ENCODE measurements at regions not wholly inside any gene's neighbourhood (a gene's known extent, or its start where the extent isn't known, plus 50 kb on each side); places are given as distances from the start of the nearest gene placed in this dataset.

DNA sequence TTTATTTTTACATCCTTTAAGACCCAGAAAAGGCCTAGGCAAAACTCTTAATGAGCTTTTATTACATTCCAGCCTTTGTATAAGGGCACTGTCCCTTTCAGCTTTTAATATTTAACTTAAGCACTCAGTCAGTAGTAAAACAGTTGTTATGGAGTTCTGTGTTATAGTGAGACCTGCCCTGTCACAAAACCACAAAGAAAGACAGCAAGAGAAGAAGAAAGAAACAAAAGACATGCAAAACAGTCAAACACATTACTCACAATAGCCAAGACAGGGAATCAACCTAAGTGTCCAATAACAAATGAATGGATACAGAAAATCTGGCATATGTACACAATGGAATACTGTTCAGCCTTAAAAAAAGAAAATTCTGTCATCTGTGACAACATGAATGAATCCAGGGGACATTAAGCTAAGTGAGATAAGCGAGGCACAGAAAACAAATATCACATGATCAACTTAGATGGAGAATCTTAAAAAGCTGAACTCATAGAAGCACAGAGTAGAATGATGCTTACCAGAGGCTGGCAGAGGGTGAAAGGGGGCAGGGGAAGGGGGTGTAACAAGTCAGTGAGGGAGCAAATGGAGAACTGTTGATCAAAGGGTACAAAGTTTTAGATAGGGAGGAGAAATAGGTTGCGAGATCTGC lies 63.8 kb upstream of the CCNG1 start:
- Mint-ChIP-seq H3K4me1 (peaks cover 22 to 23% of the 10 kb centered on the region in 2 experiments), H3K36me3 (ENCODE audit: insufficient read depth in 1 of 3, low read depth in 3 of 3) (0 out of 7 replicates have a peak, but pooled peaks cover 0 to 1% (median 0%) of the 10 kb centered on the region in 3 experiments), H3K27me3 (ENCODE audit: low read depth) (no peaks in the 10 kb centered on the region), H3K27ac (peak overlapping the region in 1 of 3 experiments; percentile 59; a peak in 1 of 7 replicates), H3K4me3 (no peak overlapping the region), H3K9me3 (no peaks in the 10 kb centered on the region)
- Histone ChIP-seq H4K20me1 (ENCODE audit: control insufficient read depth, insufficient read depth, insufficient read length) (no peaks in the 10 kb centered on the region), H2BK15ac (ENCODE audit: low read depth, low read length) (no peak overlapping the region), H3K56ac (ENCODE audit: insufficient read length, low read depth, low read length) (no peak overlapping the region), H3K4me1 (ENCODE audit: insufficient read depth, low read length) (no peaks in the 10 kb centered on the region; the same call in 1 of the 2 replicates), H3K18ac (ENCODE audit: insufficient read length, low read depth, low read length) (no peak overlapping the region), H3T11ph (ENCODE audit: low read length) (no peak overlapping the region), H3K27me3 (ENCODE audit: insufficient read depth, low read length) (no peaks in the 10 kb centered on the region), H3K23me2 (ENCODE audit: insufficient read length, low read depth, low read length, poor library complexity, severe bottlenecking) (no peaks in the 10 kb centered on the region), H3K27ac (ENCODE audit: insufficient read length, low read depth, low read length) (no peak overlapping the region), H2BK120ac (ENCODE audit: low read depth, low read length, poor library complexity, severe bottlenecking) (no peak overlapping the region), H3K9me3 (ENCODE audit: control insufficient read depth, low read depth, low read length) (no peaks in the 10 kb centered on the region), H3K23ac (ENCODE audit: insufficient read length, low read depth, low read length) (no peak overlapping the region), H2BK20ac (ENCODE audit: low read depth, low read length, poor library complexity, severe bottlenecking) (no peak overlapping the region), H3K79me2 (ENCODE audit: insufficient read depth, low read length) (no peaks in the 10 kb centered on the region), H4K8ac (replicated peaks; ENCODE audit: insufficient read length, low read depth, low read length) (no peak overlapping the region), H3K4ac (ENCODE audit: low read depth, low read length) (no peak overlapping the region), H3K14ac (ENCODE audit: insufficient read depth, low read length) (no peak overlapping the region), H2BK5ac (ENCODE audit: insufficient read length, low read length) (no peak overlapping the region), H4K91ac (ENCODE audit: insufficient read length, low read depth, low read length) (no peak overlapping the region), H4K5ac (ENCODE audit: insufficient read length, low read depth, low read length) (no peak overlapping the region), H2AK5ac (ENCODE audit: insufficient read length, low read length) (no peak overlapping the region), H3K79me1 (ENCODE audit: insufficient read depth, low read depth, low read length, poor library complexity, severe bottlenecking) (no peaks in the 10 kb centered on the region), H2AFZ (ENCODE audit: low read length) (no peak overlapping the region), H3K4me2 (ENCODE audit: insufficient read depth, insufficient read length, low read length) (no peak overlapping the region), H3K9ac (ENCODE audit: extremely low read depth, insufficient read length, low read length) (no peak overlapping the region), H2BK12ac (ENCODE audit: insufficient read length, low read depth, low read length) (no peak overlapping the region)
- DNase-seq = no peak
- no CpG with 5 or more reads among the region's 2 CpGs for WGBS (ENCODE audit: extremely low coverage, insufficient read length, low lambda C conversion rate)
- TF ChIP-seq, protein P1, sequence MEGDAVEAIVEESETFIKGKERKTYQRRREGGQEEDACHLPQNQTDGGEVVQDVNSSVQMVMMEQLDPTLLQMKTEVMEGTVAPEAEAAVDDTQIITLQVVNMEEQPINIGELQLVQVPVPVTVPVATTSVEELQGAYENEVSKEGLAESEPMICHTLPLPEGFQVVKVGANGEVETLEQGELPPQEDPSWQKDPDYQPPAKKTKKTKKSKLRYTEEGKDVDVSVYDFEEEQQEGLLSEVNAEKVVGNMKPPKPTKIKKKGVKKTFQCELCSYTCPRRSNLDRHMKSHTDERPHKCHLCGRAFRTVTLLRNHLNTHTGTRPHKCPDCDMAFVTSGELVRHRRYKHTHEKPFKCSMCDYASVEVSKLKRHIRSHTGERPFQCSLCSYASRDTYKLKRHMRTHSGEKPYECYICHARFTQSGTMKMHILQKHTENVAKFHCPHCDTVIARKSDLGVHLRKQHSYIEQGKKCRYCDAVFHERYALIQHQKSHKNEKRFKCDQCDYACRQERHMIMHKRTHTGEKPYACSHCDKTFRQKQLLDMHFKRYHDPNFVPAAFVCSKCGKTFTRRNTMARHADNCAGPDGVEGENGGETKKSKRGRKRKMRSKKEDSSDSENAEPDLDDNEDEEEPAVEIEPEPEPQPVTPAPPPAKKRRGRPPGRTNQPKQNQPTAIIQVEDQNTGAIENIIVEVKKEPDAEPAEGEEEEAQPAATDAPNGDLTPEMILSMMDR (conservative IDR thresholded peaks at IDR 0.05) = no peak
